ENCODE measurements at regions not wholly inside any gene's neighbourhood (a gene's known extent, or its start where the extent isn't known, plus 50 kb on each side); places are given as distances from the start of the nearest gene placed in this dataset.

GRCh38 chr4:107131295-107131694 is 95.2 kb upstream of the DKK2 start:
- TF ChIP-seq, protein P1, sequence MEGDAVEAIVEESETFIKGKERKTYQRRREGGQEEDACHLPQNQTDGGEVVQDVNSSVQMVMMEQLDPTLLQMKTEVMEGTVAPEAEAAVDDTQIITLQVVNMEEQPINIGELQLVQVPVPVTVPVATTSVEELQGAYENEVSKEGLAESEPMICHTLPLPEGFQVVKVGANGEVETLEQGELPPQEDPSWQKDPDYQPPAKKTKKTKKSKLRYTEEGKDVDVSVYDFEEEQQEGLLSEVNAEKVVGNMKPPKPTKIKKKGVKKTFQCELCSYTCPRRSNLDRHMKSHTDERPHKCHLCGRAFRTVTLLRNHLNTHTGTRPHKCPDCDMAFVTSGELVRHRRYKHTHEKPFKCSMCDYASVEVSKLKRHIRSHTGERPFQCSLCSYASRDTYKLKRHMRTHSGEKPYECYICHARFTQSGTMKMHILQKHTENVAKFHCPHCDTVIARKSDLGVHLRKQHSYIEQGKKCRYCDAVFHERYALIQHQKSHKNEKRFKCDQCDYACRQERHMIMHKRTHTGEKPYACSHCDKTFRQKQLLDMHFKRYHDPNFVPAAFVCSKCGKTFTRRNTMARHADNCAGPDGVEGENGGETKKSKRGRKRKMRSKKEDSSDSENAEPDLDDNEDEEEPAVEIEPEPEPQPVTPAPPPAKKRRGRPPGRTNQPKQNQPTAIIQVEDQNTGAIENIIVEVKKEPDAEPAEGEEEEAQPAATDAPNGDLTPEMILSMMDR (conservative IDR thresholded peaks at IDR 0.05 in 1 of 2, IDR thresholded peaks at IDR 0.05 in 1 of 2; ENCODE audit: extremely low read depth in 1 of 2, insufficient read depth in 1 of 2, low read depth in 1 of 2, low read length in 2 of 2): no peak
- TF ChIP-seq EZH2 (IDR thresholded peaks at IDR 0.05; ENCODE audit: borderline replicate concordance, low read length): no peak

Data from mammary epithelial cell (primary cell).